ENCODE measurements at regions not wholly inside any gene's neighbourhood (a gene's known extent, or its start where the extent isn't known, plus 50 kb on each side); places are given as distances from the start of the nearest gene placed in this dataset.

GRCh38 chr5:13214182-13214581 is 730.3 kb downstream of the DNAH5 start:
- H4K5ac ChIP-seq (ENCODE audit: insufficient read length, low read depth, low read length), result no peak overlapping the region
- H3K23ac ChIP-seq (ENCODE audit: insufficient read length), result no peak overlapping the region
- H2AK5ac ChIP-seq (ENCODE audit: low read depth, low read length), result no peak overlapping the region
- no peaks in the 10 kb centered on the region for H3K4me1 ChIP-seq (replicated peaks in 1 of 4; ENCODE audit: control insufficient read depth in 3 of 4, insufficient read depth in 4 of 4, low read length in 3 of 4)
- CTCF ChIA-PET (ENCODE audit: partially characterized antibody), result no interaction called here
- no peak overlapping the region for H3K27ac ChIP-seq (ENCODE audit: low read depth, low read length)
- H2AFZ ChIP-seq (ENCODE audit: low read length), result peak overlapping the region; percentile 81; the same call in 1 of the 2 replicates
- no peak overlapping the region for H3K56ac ChIP-seq (replicated peaks; ENCODE audit: insufficient read length, low read depth, low read length)
- no peak overlapping the region for H3K4ac ChIP-seq (replicated peaks; ENCODE audit: insufficient read length, low read depth, low read length)
- H3K23me2 ChIP-seq (ENCODE audit: low read depth, low read length), result no peaks in the 10 kb centered on the region
- H4K8ac ChIP-seq (ENCODE audit: extremely low read depth, insufficient read depth, low read length), result no peak overlapping the region
- WGBS, 2 experiments (ENCODE audit: extremely low coverage in 1 of 2, insufficient coverage in 1 of 2, insufficient read length in 1 of 2, insufficient replicate concordance in 2 of 2, low coverage in 1 of 2, low lambda C conversion rate in 2 of 2, missing lambda C conversion rate in 1 of 2), result 88% methylated on average over 1 of the region's 1 CpG; no CpG with 5 or more reads in 1 of the 2 experiments
- POLR2A ChIA-PET (ENCODE audit: partially characterized antibody), result no interaction called here
- no peak overlapping the region for H3K18ac ChIP-seq (ENCODE audit: extremely low read depth, low read length)
- no peak overlapping the region for H2BK120ac ChIP-seq (replicated peaks; ENCODE audit: low read depth, low read length)
- no peaks in the 10 kb centered on the region for H3K9me3 ChIP-seq (ENCODE audit: insufficient read depth in 2 of 2, low read depth in 1 of 2, low read length in 1 of 2)
- H2BK15ac ChIP-seq (ENCODE audit: low read length), result no peak overlapping the region
- TF ChIP-seq SUZ12 (IDR thresholded peaks at IDR 0.05; ENCODE audit: low read length), result no peak
- TF ChIP-seq NRF1 (IDR thresholded peaks at IDR 0.05; ENCODE audit: low read depth, low read length), result no peak
- no peak for TF ChIP-seq SP1 (IDR thresholded peaks at IDR 0.05; ENCODE audit: low read depth, low read length)
- no peak for TF ChIP-seq CEBPB (IDR thresholded peaks at IDR 0.05; ENCODE audit: low read depth, low read length)
- no peak for TF ChIP-seq EZH2 (IDR thresholded peaks at IDR 0.05; ENCODE audit: low read depth, low read length, severe bottlenecking)
- no peak for TF ChIP-seq SP4 (IDR thresholded peaks at IDR 0.05; ENCODE audit: low read length)
- TF ChIP-seq SIN3A (conservative IDR thresholded peaks at IDR 0.05 in 1 of 2, IDR thresholded peaks at IDR 0.05 in 1 of 2; ENCODE audit: low read depth in 1 of 2, low read length in 2 of 2), result no peak
- TF ChIP-seq PHF8 (conservative IDR thresholded peaks at IDR 0.05; ENCODE audit: low read depth, low read length), result no peak
- no peak for TF ChIP-seq SIX5 (IDR thresholded peaks at IDR 0.05; ENCODE audit: low read depth, low read length)
- TF ChIP-seq GTF2F1 (IDR thresholded peaks at IDR 0.05; ENCODE audit: borderline replicate concordance, low read depth, low read length), result no peak
- no peak for TF ChIP-seq CHD1 (IDR thresholded peaks at IDR 0.05; ENCODE audit: low read depth, low read length)
- no peak for TF ChIP-seq TCF12 (IDR thresholded peaks at IDR 0.05; ENCODE audit: low read depth, low read length)
- no peak for TF ChIP-seq POLR2A (IDR thresholded peaks at IDR 0.05; ENCODE audit: control extremely low read depth in 1 of 2, low read depth in 2 of 2, low read length in 2 of 2)
- no peaks in the 10 kb centered on the region for H3K36me3 ChIP-seq (ENCODE audit: control insufficient read depth in 2 of 4, insufficient read depth in 4 of 4, low read length in 3 of 4)
- FAIRE-seq (no peak), DNase-seq (ENCODE audit: low read depth in 1 of 2, low spot score in 2 of 2) (no peak)
- no peak overlapping the region for H2BK5ac ChIP-seq (ENCODE audit: low read depth, low read length)
- no peak overlapping the region for H2BK20ac ChIP-seq (ENCODE audit: low read length)
- H3K4me2 ChIP-seq (ENCODE audit: insufficient read depth in 1 of 2, low read depth in 2 of 2, low read length in 2 of 2), result no peak overlapping the region
- H4K91ac ChIP-seq (replicated peaks; ENCODE audit: insufficient read length, low read length), result no peak overlapping the region
- no peak overlapping the region for H3K4me3 ChIP-seq (ENCODE audit: extremely low read depth in 1 of 4, insufficient read depth in 2 of 4, low read depth in 3 of 4, low read length in 4 of 4)
- H3K14ac ChIP-seq (ENCODE audit: insufficient read length), result no peak overlapping the region
- no peaks in the 10 kb centered on the region for H3K27me3 ChIP-seq (replicated peaks in 1 of 4; ENCODE audit: control insufficient read depth in 3 of 4, extremely low read depth in 1 of 4, insufficient read depth in 3 of 4, low read length in 3 of 4)
- H3K9ac ChIP-seq (replicated peaks in 1 of 4; ENCODE audit: extremely low read depth in 1 of 4, low read depth in 3 of 4, low read length in 3 of 4), result no peak overlapping the region
- H3K79me1 ChIP-seq (ENCODE audit: low read depth, low read length), result no peaks in the 10 kb centered on the region
- H4K20me1 ChIP-seq (replicated peaks in 1 of 2; ENCODE audit: control insufficient read depth in 1 of 2, insufficient read depth in 2 of 2, low read length in 2 of 2), result no peaks in the 10 kb centered on the region
- no peaks in the 10 kb centered on the region for H3K79me2 ChIP-seq (ENCODE audit: control insufficient read depth in 1 of 2, insufficient read depth in 2 of 2, low read length in 2 of 2)
- 0 out of 2 replicates have a peak overlapping the region, but pooled peaks have one; percentile 39 for H2BK12ac ChIP-seq (ENCODE audit: low read depth, low read length)

Data from H1 (cell line).